Activated CD4-positive, alpha-beta T cell treated with anti-CD3 and anti-CD28 coated beads, Interleukin-2, Interleukin-6, amounts not matched to agents 100 ng/mL and 50 ng/mL, durations not matched to agents 16 hours and 8 hours (primary cell): ENCODE measurements at regions not wholly inside any gene's neighbourhood (a gene's known extent, or its start where the extent isn't known, plus 50 kb on each side); places are given as distances from the start of the nearest gene placed in this dataset.

Experiments
- DNase-seq: peaks from one replicate; pipeline ENCODE4 v3.0.0-alpha.2; 2020

GRCh38 chr7:67947191-67947590, 950.6 kb downstream of the TYW1 start:
- no peak for DNase-seq

- DNase-seq = no peak
These were observed 951.0 kb downstream of the TYW1 start for GRCh38 chr7:67947646-67948045.

- DNase-seq = no peak
These were observed 953.9 kb downstream of the TYW1 start for GRCh38 chr7:67950321-67951083.

- DNase-seq = no peak
These were observed 958.4 kb downstream of the TYW1 start for GRCh38 chr7:67955061-67955460.

GRCh38 chr7:67962863-67963262, 966.2 kb downstream of the TYW1 start:
- DNase-seq = no peak

GRCh38 chr7:67976490-67976889, 979.9 kb downstream of the TYW1 start:
- no peak for DNase-seq

GRCh38 chr7:67983486-67983885, 986.9 kb downstream of the TYW1 start:
- no peak for DNase-seq

- no peak for DNase-seq
These were observed 987.7 kb downstream of the TYW1 start for GRCh38 chr7:67984326-67984725.

- no peak for DNase-seq
These were observed 992.5 kb downstream of the TYW1 start for GRCh38 chr7:67989142-67989541.

GRCh38 chr7:67990003-67990402, 993.4 kb downstream of the TYW1 start:
- DNase-seq = no peak

GRCh38 chr7:67990716-67991115, 994.1 kb downstream of the TYW1 start:
- DNase-seq = no peak

- no peak for DNase-seq
These were observed 995.7 kb downstream of the TYW1 start for GRCh38 chr7:67992287-67992686.

GRCh38 chr7:68005992-68006391, 1009.4 kb downstream of the TYW1 start:
- DNase-seq = no peak

- DNase-seq = no peak
These were observed 1010.0 kb downstream of the TYW1 start for GRCh38 chr7:68006619-68007018.

- DNase-seq = no peak
These were observed 1013.1 kb downstream of the TYW1 start for GRCh38 chr7:68009716-68010115.

- DNase-seq = no peak
These were observed 1017.6 kb downstream of the TYW1 start for GRCh38 chr7:68014031-68014736.

- DNase-seq = no peak
These were observed 1018.7 kb downstream of the TYW1 start for GRCh38 chr7:68015122-68015977.

GRCh38 chr7:68015978-68016532, 1019.4 kb downstream of the TYW1 start:
- DNase-seq = no peak

- no peak for DNase-seq
These were observed 1023.5 kb downstream of the TYW1 start for GRCh38 chr7:68020102-68020501.

- DNase-seq = no peak
These were observed 1028.7 kb downstream of the TYW1 start for GRCh38 chr7:68025369-68025768.

- DNase-seq = no peak
These were observed 1033.9 kb downstream of the TYW1 start for GRCh38 chr7:68030530-68030929.

- no peak for DNase-seq
These were observed 1034.7 kb downstream of the TYW1 start for GRCh38 chr7:68031180-68031943.
